DND-41 (cell line): ENCODE measurements at regions not wholly inside any gene's neighbourhood (a gene's known extent, or its start where the extent isn't known, plus 50 kb on each side); places are given as distances from the start of the nearest gene placed in this dataset.

Experiments
- EZH2 ChIP-seq: IDR thresholded peaks from 3 replicates; pipeline ENCODE4 v1.6.1; 2012; ENCODE audit warnings: borderline replicate concordance, low read depth, mild to moderate bottlenecking, moderate library complexity, low read length, inconsistent platforms; ENCODE audit not compliant: severe bottlenecking
- TF ChIP-seq, protein P1 (sequence below): IDR thresholded peaks from 2 replicates; pipeline ENCODE4 v1.5.1; 2012; ENCODE audit warnings: borderline replicate concordance, low read length, moderate library complexity, mild to moderate bottlenecking; ENCODE audit not compliant: poor library complexity, severe bottlenecking; ENCODE audit errors: extremely low read depth

DNA sequence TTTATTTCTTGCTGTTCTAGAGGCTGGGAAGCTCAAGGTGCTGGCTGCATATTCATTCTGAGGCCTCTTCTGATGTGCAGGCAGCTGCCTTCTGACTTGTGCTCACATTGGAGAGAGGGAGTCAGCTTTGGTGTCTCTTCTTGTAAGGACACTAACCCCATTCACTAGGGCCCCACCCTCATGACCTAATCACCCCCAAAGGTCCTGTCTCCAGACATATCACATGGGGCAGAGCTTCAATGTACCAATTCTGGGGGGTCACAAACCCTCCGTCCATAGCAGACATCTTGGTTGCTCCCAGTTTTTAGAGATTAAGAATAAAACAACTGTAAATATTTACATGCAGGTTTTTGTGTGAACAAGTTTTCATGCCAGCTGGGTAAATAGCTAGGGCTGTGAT lies 109.1 kb downstream of the RTP5 start:
- TF ChIP-seq, protein P1, sequence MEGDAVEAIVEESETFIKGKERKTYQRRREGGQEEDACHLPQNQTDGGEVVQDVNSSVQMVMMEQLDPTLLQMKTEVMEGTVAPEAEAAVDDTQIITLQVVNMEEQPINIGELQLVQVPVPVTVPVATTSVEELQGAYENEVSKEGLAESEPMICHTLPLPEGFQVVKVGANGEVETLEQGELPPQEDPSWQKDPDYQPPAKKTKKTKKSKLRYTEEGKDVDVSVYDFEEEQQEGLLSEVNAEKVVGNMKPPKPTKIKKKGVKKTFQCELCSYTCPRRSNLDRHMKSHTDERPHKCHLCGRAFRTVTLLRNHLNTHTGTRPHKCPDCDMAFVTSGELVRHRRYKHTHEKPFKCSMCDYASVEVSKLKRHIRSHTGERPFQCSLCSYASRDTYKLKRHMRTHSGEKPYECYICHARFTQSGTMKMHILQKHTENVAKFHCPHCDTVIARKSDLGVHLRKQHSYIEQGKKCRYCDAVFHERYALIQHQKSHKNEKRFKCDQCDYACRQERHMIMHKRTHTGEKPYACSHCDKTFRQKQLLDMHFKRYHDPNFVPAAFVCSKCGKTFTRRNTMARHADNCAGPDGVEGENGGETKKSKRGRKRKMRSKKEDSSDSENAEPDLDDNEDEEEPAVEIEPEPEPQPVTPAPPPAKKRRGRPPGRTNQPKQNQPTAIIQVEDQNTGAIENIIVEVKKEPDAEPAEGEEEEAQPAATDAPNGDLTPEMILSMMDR, result no peak
- TF ChIP-seq EZH2, result no peak
